ENCODE measurements at regions not wholly inside any gene's neighbourhood (a gene's known extent, or its start where the extent isn't known, plus 50 kb on each side); places are given as distances from the start of the nearest gene placed in this dataset.

DNA sequence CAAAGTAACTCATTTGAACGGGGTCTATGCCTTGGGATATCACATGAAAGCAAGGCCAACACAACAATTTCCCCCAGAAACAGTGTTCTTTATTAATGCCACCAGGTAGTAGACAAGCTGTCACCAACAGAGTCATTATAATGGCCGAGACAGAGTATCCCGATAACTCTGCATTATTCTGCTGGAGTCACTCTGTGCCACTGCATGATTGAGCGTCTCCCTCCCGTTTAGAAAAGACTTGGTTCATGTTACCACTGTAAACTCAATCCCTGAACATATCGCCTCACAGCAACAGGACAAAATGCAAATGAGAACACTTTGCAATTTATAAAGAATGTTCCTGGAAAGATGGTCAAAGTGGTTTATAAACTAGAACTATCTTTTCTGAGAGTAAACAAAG lies 932.5 kb downstream of the GATA3 start:
- TF ChIP-seq, protein P1, sequence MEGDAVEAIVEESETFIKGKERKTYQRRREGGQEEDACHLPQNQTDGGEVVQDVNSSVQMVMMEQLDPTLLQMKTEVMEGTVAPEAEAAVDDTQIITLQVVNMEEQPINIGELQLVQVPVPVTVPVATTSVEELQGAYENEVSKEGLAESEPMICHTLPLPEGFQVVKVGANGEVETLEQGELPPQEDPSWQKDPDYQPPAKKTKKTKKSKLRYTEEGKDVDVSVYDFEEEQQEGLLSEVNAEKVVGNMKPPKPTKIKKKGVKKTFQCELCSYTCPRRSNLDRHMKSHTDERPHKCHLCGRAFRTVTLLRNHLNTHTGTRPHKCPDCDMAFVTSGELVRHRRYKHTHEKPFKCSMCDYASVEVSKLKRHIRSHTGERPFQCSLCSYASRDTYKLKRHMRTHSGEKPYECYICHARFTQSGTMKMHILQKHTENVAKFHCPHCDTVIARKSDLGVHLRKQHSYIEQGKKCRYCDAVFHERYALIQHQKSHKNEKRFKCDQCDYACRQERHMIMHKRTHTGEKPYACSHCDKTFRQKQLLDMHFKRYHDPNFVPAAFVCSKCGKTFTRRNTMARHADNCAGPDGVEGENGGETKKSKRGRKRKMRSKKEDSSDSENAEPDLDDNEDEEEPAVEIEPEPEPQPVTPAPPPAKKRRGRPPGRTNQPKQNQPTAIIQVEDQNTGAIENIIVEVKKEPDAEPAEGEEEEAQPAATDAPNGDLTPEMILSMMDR (IDR thresholded peaks at IDR 0.05; ENCODE audit: poor library complexity), result no peak
- TF ChIP-seq EZH2 (IDR thresholded peaks at IDR 0.05; ENCODE audit: borderline replicate concordance) (no peak), EZH2phosphoT487 (IDR thresholded peaks at IDR 0.05; ENCODE audit: low read depth, severe bottlenecking, unreplicated experiment) (no peak)
